ENCODE measurements at regions not wholly inside any gene's neighbourhood (a gene's known extent, or its start where the extent isn't known, plus 50 kb on each side); places are given as distances from the start of the nearest gene placed in this dataset.

GRCh38 chr4:171042989-171043524, 770.1 kb upstream of the GALNTL6 start:
- Histone ChIP-seq H3K18ac (ENCODE audit: extremely low read depth, low read length) (no peak overlapping the region), H4K8ac (ENCODE audit: extremely low read depth, insufficient read depth, low read length) (no peak overlapping the region), H2AK5ac (ENCODE audit: low read depth, low read length) (no peak overlapping the region), H3K9me3 (ENCODE audit: insufficient read depth in 2 of 2, low read depth in 1 of 2, low read length in 1 of 2) (peaks cover 0 to 10% of the 10 kb centered on the region in 2 experiments; a peak in 2 of 4 replicates), H2BK5ac (ENCODE audit: low read depth, low read length) (no peak overlapping the region), H2BK120ac (replicated peaks; ENCODE audit: low read depth, low read length) (no peak overlapping the region), H4K91ac (replicated peaks; ENCODE audit: insufficient read length, low read length) (no peak overlapping the region), H4K20me1 (replicated peaks in 1 of 2; ENCODE audit: control insufficient read depth in 1 of 2, insufficient read depth in 2 of 2, low read length in 2 of 2) (no peaks in the 10 kb centered on the region), H3K23me2 (ENCODE audit: low read depth, low read length) (no peaks in the 10 kb centered on the region), H3K4ac (replicated peaks; ENCODE audit: insufficient read length, low read depth, low read length) (no peak overlapping the region), H3K27ac (ENCODE audit: low read depth, low read length) (no peak overlapping the region), H2AFZ (ENCODE audit: low read length) (no peak overlapping the region), H3K56ac (replicated peaks; ENCODE audit: insufficient read length, low read depth, low read length) (no peak overlapping the region), H4K5ac (ENCODE audit: insufficient read length, low read depth, low read length) (no peak overlapping the region), H2BK20ac (ENCODE audit: low read length) (no peak overlapping the region), H3K9ac (replicated peaks in 1 of 4; ENCODE audit: extremely low read depth in 1 of 4, low read depth in 3 of 4, low read length in 3 of 4) (no peak overlapping the region), H2BK12ac (ENCODE audit: low read depth, low read length) (no peak overlapping the region), H3K79me1 (ENCODE audit: low read depth, low read length) (no peaks in the 10 kb centered on the region), H3K4me1 (replicated peaks in 1 of 4; ENCODE audit: control insufficient read depth in 3 of 4, insufficient read depth in 4 of 4, low read length in 3 of 4) (no peaks in the 10 kb centered on the region), H3K79me2 (ENCODE audit: control insufficient read depth in 1 of 2, insufficient read depth in 2 of 2, low read length in 2 of 2) (no peaks in the 10 kb centered on the region), H3K14ac (ENCODE audit: insufficient read length) (no peak overlapping the region), H3K36me3 (ENCODE audit: control insufficient read depth in 2 of 4, insufficient read depth in 4 of 4, low read length in 3 of 4) (peaks cover 0 to 4% (median 0%) of the 10 kb centered on the region in 4 experiments; a peak in 1 of 8 replicates), H3K4me3 (ENCODE audit: extremely low read depth in 1 of 4, insufficient read depth in 2 of 4, low read depth in 3 of 4, low read length in 4 of 4) (no peak overlapping the region), H2BK15ac (ENCODE audit: low read length) (no peak overlapping the region), H3K27me3 (replicated peaks in 1 of 4; ENCODE audit: control insufficient read depth in 3 of 4, extremely low read depth in 1 of 4, insufficient read depth in 3 of 4, low read length in 3 of 4) (peaks cover 0 to 1% (median 0%) of the 10 kb centered on the region in 4 experiments; a peak in 1 of 7 replicates), H3K23ac (ENCODE audit: insufficient read length) (no peak overlapping the region), H3K4me2 (ENCODE audit: insufficient read depth in 1 of 2, low read depth in 2 of 2, low read length in 2 of 2) (no peak overlapping the region)
- FAIRE-seq = no peak
- no peak for TF ChIP-seq CTCF (IDR thresholded peaks at IDR 0.05; ENCODE audit: control extremely low read depth in 1 of 3, insufficient read depth in 1 of 3, low read depth in 1 of 3, low read length in 3 of 3)
- ChIA-PET POLR2A (ENCODE audit: partially characterized antibody) (no interaction called here), CTCF (ENCODE audit: partially characterized antibody) (interaction anchor here (0.9 kb wide), 1 partner anchor 9 kb away, joined by 3 read pairs; no protein-coding TSS in a partner anchor)
- DNase-seq (ENCODE audit: low read depth in 1 of 2, low spot score in 2 of 2) = no peak
- WGBS, 2 experiments (ENCODE audit: extremely low coverage in 1 of 2, insufficient coverage in 1 of 2, insufficient read length in 1 of 2, insufficient replicate concordance in 2 of 2, low coverage in 1 of 2, low lambda C conversion rate in 2 of 2, missing lambda C conversion rate in 1 of 2) = 98% methylated on average over 23 of the region's 46 CpGs; no CpG with 5 or more reads in 1 of the 2 experiments
